ENCODE measurements at regions not wholly inside any gene's neighbourhood (a gene's known extent, or its start where the extent isn't known, plus 50 kb on each side); places are given as distances from the start of the nearest gene placed in this dataset.

DNA sequence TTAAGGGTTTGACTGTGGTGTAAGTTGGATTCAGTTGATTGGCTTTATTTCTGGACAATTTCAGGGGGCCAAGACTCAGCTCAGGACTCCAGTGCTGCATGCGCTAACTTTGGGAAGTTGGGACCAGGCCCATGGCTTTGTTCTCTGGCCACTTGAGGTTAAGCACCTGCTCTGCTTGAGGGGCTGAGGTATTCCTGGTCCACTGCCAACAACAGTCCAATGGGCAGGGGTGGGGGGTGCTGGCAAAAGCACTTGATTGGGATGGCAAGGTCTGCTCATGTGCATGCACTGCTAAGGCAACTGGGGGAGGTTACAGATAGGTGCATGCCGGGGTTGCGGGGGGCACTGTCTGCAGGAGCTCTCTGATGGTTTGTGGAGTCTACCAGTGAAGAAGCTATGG lies 52.6 kb upstream of the ASB17 start:
- DNase-seq, result no peak

DNA sequence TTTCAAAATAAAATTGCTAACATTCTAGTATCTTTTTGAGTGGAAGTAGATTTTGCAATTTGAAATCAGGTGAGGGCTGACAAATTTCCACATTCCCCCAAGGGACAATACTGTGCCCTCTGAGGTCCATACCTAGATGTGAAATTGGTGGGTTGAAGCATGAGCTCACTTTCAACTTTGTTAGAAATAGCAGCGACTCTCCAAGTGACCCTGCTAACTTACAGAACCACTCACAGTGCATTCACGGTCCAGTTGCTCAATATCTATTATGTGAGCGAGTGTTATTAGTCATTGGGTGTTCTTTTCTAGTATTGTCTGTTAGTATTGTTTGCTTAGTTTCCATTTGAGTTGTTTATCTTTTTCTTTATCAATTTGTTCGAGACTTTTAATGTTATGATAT lies 53.6 kb upstream of the ASB17 start:
- DNase-seq, result no peak

DNA sequence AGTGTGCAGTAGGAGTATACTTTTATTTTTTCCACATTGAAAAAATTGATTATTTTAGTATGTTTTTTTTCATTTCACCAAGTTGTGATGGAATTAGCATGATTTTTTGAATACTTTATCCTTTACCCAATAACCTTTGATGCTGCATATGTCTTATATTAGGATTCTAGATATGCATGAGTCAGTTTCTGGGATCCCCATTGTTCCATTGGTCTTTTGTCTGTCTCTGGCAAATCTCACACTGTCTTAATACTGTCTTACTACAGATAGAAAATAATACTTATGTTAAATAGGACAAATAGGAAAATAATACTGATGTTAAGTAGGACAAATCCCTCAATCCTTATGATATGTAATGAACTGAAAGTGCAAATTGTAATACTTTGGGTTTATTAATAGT lies 54.3 kb upstream of the ASB17 start:
- no peak for DNase-seq

DNA sequence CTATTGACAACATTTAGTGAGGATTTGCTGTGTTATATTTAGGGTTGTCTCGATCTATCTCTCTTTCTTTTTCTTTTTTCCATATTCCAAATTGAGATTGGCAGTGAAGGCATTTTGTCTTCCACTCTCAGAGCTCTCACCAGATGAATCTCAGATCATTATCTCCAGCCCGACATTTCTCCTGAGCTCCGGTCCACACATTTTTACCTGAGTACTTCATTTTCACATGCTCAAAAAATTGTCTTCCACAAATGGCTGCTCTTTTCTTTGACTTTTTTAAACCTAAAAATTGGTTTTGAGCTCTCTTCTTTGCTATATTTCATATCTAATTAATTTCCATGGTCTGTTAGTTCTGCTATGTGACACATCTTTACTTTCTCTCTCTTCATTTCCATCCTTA lies 56.9 kb upstream of the ASB17 start:
- DNase-seq, result no peak

DNA sequence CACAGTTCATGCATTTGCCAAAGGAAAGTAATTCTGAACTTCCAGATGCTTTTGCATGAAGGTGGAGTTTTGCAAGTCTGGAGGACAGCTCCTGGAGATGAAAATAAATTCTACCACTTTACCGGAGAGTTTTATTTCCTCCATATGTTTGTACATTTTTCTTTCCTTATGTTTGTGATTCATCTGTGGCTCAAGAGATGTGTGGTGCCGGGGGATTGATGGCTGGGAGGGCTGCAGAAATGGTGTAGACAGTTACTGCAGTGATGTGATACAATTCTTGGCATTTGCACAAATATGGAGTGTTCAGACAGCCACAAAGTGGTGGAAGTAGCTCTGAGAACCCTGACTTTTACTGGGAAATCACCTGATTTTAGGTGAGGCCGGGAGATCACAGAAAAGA lies 58.5 kb upstream of the ASB17 start:
- DNase-seq, result no peak

DNA sequence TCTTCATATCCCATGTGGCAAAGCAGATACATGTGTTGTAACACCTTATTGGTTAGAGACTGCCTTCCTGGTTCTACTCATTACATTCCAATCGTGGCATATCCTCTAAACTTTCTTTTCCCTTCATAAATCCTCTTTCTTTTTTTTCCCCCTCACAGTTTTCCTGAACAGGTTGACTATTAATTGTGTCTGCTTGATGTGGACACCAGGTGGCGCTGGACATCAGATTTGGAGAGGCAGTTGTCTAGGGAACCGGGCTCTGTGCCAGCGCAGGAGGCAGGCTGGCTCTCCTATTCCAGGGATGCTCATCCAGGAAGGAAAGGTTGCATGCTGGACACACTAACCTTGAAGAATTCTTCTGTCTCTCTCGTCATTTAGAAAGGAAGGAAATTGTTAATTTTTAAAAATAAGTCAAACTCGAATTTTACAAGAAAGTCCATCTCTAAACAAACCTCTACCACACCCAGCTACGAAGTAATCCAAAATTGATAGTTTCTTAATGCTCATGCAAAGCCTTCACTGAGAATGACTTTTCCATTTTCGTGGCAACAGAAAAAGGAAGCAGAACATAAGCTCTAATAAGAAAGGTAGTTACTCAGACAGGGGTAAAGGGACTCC lies 59.4 kb upstream of the ASB17 start:
- DNase-seq, result peak; percentile 58

DNA sequence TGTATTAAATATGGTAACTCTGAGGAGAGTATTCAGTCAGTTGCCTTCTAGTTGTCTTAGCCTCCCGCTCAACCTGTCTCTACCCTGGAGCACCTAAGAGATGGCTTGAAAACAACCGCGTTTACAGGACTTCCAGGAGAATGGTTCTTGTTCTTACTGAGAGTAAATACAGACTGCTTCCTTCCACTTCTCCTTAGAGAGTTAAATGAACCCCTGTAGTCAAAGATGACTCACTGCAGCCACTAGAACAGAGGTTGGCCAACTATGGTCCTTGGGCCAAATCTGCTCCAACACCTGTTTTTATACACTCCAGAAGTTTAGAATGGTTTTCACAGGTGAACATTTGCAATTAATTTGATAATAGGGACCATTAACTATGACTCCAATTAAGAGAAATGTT lies 60.1 kb upstream of the ASB17 start:
- no peak for DNase-seq

DNA sequence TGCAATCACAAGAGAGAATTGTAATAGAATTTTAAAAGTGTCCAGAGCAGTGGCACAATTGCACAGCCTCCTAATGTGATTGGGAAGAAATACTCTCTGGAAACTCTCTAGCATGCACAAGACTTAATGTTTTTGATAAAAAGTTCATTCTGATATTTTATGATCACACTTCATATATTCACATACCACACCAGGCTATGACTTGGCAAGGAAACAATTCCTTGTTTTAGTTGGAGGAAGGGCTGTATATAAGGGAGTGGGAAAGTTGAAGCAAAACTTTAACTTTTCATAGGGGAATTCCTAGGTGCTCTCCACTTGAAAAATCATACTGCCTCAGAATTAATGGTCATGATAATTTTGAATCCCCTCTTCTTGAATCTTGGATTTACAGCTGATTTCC lies 61.5 kb upstream of the ASB17 start:
- DNase-seq, result no peak

DNA sequence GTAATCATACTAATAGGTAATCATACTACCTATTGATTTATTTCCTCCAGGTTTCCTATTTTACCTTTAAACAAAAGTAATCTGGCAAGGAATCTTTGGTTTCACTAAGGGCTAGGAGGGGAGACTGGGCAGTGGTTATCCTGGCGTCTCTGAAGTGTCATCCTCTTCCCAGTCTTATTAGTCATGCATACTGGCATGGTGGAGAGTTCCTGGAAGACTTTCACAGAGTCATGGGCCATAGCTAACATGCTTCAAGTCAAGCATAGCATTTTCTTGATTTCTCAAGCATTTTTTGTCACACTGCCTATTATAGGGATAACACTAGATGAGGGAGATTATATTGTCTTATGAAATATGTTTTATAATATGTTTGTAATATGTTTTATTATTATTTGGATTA lies 64.0 kb upstream of the ASB17 start:
- DNase-seq, result no peak

DNA sequence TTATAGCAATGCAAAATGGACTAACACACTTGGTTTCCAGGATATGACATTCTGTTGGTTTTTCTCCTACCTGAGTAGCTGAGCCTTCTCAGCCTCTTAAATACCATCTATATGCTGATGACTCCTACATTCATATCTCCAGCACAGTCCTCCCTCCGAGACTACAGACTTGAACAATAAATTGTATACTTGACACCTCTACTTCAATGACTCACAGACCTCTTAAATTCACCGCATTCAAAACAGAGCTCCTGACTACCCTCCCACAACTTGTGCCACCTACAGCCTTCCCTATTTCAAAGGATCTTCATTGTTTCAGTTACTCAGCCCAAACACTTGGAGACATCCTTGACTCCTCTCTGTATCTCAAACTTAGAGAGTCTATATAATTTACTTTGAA lies 66.8 kb upstream of the ASB17 start:
- DNase-seq, result no peak

DNA sequence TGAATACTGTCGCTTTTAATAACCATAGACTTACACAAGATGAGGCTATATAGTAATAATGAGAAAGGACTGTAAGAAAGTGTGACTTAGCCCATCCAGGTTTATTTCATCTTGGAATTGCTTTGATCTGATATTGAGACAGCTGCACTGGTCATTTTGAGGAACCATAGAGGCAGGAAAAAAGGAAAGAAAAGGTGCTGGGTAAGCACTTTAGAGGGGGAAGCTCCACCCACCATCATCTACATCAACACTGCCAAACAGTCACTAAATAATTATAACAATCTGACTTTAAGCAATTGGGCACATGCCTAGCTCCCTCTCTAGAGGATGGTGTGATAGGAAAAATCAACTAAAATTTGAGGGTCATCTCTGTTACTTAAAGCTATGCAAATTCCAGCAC lies 70.6 kb upstream of the ST6GALNAC3 start:
- no peak for DNase-seq

DNA sequence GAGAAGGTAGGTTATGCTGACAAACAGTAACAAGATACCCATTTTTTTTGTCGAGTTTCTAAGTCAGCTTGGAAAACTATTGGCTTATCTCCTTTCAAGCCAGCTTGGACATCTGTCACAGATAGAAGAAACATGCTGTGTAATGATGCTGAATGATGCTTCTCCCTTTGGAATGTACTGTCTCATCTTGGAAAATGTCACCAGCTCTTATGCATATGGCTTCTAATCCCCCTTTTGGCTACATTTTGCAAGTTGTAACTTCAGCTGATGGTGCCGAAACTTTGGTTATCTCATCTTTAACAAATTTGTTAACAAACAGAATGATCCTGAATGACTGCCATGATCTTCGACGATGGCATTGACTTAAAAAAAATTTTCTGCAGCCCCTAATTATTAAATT lies 68.8 kb upstream of the ST6GALNAC3 start:
- no peak for DNase-seq

DNA sequence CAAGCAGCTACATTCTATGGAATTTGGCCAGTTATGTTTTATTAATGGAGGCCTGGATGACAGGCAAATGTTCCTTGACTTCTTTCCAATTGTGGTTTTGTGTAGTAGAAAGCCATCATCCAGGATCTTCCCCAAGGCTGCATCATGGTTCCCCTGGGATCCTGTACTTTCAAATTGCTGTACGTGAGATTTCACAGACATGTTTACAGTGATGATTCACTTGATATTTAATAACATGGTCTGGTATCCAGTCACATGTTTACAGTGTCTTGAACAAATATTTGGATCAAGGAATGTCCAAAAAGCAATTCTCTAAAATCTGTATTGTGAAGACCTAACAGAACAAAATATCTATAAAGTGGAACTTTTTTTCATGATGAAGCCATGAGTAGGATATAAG lies 68.3 kb upstream of the ST6GALNAC3 start:
- no peak for DNase-seq

DNA sequence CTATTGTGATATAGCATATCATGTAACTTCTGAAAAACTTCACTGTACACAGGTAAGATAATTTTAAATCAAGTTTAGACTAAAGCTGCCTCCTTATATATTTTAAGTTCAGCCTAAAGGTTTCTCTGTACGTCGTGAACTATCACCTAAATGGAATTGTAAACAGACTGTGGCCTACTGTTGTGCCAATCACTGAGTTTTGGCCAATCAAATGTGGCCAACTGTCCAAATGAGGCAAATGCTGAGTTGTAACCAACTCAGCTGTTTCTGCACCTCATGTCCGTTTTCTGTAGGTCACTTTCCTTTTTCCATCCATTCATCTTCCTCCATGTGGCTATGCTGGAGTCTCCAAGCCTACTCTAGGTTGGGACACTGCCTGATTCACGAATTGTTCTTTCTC lies 63.7 kb upstream of the ST6GALNAC3 start:
- DNase-seq, result no peak

DNA sequence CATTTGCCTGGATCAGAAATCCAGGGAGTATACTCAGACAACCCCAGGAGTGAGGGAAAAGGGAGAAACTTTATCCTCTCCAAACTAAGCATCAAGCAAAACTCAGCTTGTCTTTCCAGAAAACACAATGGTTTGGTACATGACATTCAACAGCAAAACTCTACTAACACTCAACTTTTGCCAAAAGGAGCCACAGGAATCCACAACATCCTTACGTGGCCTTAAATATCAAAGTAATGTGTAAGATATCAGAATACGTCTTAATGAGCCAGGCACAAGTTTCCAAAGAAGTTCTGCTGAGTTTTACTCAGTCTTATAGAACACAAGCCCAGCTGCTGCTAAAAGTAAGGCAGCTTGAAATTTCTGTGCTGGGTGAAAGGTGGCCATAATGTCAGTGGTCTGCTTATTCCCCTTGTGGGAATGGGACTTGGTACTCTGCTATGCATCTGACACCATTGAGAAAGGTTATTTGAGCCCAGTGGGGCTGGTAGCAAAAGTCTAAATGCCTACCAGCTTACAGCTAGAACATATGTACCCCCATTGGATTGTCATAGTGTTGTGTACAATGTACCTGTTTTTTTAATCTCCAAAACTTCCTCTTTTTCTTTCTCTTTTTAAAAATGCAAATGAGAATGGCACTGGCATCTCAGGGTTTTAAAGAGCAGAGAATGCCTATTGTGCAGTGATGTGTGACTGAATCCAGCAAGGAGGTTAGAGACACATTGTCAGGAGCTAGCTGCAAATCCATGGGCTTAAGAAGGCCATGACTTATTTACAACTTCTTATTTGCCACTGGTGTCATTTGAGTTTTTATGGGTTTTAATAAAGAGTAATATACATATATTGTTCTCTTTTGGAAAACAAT lies 62.0 kb upstream of the ST6GALNAC3 start:
- no peak for DNase-seq

DNA sequence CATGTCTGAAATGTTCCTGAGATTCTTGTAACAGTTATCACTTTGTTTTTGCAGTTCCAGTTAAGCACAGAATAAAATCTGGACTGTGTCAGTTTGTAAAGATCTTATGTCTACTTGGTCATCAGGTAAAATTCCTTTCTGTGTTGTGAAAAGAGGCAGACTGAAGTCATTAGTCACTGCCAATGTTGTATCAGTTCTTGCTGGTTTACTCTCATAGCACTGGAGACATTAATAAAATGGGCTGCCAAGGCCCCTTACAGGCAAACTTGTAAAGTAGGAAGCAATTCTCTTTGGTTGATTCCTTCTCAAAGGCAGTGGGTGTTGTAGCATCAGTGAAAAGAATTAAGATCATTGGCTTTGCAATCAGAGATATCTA lies 61.4 kb upstream of the ST6GALNAC3 start:
- no peak for DNase-seq

DNA sequence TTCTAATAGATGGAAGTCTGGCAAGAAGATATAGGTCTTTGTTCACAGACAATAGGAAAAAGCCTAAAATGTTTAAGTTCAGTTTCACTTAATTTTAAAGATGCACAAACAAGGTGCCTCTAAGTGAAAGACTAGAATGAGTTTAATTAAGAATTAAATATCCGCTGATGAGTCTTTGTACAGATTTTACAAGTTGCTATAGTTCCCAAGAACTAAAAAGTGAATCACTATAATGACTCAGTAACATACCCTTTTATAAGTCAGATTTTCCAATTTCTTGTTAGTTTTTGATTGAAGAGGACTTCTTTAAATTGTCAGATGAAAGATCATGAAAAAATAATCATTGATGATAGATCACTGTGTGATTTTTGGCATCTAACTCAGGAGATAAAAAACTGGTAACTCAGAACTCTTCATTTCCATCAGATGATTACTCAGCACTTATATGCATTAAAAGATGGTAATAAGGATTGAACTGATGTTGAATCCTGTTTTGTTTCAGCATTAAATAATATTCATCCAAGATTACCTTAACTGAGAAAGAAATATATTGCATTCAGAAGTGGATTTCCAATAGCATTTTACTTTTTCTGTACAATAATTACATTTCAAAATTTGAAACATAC lies 59.0 kb upstream of the ST6GALNAC3 start:
- no peak for DNase-seq

DNA sequence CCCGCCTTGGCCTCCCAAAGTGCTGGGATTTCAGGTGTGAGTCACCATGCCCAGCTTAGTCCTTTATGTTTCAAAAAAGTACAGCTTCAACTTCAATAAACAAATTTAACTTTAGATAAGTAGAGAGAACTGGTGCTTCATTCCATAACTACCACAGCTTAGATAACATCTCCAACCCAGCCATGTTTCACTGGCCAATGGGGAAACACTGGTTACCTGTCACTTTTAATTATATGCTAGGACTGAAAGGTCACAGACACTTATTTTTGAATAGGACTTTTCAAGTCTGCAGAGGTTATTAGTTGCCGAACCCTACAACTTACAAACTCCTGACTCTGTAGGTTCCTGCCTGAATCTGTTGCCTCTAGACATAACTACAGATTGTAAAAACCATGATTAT lies 56.5 kb upstream of the ST6GALNAC3 start:
- no peak for DNase-seq

DNA sequence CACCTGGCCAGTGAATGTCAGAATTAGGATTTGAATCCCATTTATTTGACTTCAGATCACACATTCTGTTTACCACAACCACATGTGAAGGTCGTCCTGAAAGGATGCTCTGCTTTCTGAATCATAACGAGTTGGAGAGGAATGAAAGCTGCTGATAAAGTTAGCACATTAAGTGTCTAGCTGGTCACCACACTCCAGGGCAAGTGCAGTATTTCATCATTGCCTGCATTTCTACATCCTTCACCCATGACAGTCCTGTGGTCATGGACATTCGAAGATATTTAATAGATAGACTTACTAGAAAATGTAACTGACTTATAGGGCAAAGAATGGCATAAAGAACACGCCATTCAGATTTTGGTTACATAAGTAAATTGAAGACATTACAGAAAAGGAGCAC lies 52.7 kb upstream of the ST6GALNAC3 start:
- no peak for DNase-seq

DNA sequence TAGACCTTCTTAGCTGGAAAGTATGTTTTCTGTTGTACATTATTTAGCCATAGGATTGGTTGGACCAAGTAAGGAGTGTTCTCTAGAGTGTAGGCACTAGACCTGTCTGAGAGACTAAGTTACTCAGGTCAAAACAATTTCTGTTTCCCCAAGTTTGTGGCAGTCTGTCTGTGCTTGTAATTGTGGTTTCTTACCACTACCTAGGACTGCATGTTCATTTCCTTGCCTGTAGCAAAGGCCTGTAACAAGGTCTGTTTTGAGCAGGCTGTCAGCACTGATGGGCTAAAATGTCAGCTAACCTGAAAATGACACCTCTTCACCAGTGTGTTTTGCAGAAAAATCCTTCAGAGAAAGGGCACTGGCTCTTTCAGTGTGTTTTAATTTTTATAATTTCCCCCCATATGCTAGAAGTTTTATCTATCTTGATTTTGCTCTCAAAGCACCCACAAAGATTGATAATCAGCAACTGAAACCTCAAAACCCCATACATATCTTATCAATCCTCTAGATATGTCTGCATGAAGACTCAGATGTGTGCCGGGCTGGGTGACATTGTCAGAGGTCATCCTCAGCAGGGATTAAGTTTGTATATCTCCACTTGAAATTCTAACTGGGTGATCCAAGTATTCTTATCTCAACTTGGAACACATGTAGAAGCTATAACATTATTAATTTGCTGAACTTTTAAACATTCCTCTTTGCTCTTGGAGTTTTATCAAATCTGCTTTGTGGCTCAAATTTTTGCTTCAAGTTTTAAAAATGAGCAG lies 50.7 kb upstream of the ST6GALNAC3 start:
- no peak for DNase-seq

All from CD4-positive, alpha-beta T cell treated with Interleukin-15 for 1 hour (primary cell).